Ascending aorta (tissue), 2 donors: ENCODE measurements at regions not wholly inside any gene's neighbourhood (a gene's known extent, or its start where the extent isn't known, plus 50 kb on each side); places are given as distances from the start of the nearest gene placed in this dataset.

Experiments
- DNase-seq, 2 donors: peaks; one replicate each; pipeline ENCODE4 v3.0.0-alpha.2; 2019; ENCODE audit warnings: low spot score in 2 of 2
- H3K27ac ChIP-seq, 2 donors: fragments of 200-600 bp; sonication (generic); one replicate each; pipeline ENCODE4 v1.5.1; 2016 to 2017; ENCODE audit warnings: mild to moderate bottlenecking in 1 of 2
- H3K27me3 ChIP-seq: fragments of 200-600 bp; sonication (generic); one replicate; pipeline ENCODE4 v1.5.1; 2017
- H3K36me3 ChIP-seq, 2 donors: fragments of 200-600 bp; sonication (generic); one replicate each; pipeline ENCODE4 v1.5.1; 2016
- H3K4me1 ChIP-seq, 2 donors: fragments of 200-600 bp; sonication (generic); one replicate each; pipeline ENCODE4 v1.5.1; 2016 to 2017; ENCODE audit warnings: mild to moderate bottlenecking in 1 of 2
- H3K4me3 ChIP-seq, 2 donors: fragments of 200-600 bp; sonication (generic); one replicate each; pipeline ENCODE4 v1.5.1; 2016 to 2017; ENCODE audit warnings: mild to moderate bottlenecking in 1 of 2
- H3K9me3 ChIP-seq, 2 donors: fragments of 200-600 bp; sonication (generic); one replicate each; pipeline ENCODE4 v1.5.1; 2016
- CTCF ChIP-seq, 3 experiments: fragments of 200-600 bp in 2 of 3; fragments of 450-650 bp in 1 of 3; sonication (generic) in 2 of 3; IDR thresholded peaks; one replicate each; pipeline ENCODE4 v1.5.1; 2016 to 2019; ENCODE audit warnings: antibody characterized with exemption in 3 of 3, mild to moderate bottlenecking in 1 of 3, moderate library complexity in 1 of 3
- intact Hi-C: fragments of 100-400 bp; cut with DNase I; formaldehyde crosslinking; loops from one replicate; pipeline ENCODE4 v1.15.1; 2023

GRCh38 chr9:87276851-87277261, 220.8 kb upstream of the DAPK1 start:
- Histone ChIP-seq H3K4me3 (no peak overlapping the region), H3K4me1 (peaks cover 0 to 8% of the 10 kb centered on the region in 2 donors), H3K36me3 (no peaks in the 10 kb centered on the region), H3K27me3 (no peaks in the 10 kb centered on the region), H3K9me3 (no peaks in the 10 kb centered on the region), H3K27ac (no peak overlapping the region)
- DNase-seq: no peak
- intact Hi-C loops: no loop called here
- TF ChIP-seq CTCF (IDR thresholded peaks at IDR 0.05): no peak

DNA sequence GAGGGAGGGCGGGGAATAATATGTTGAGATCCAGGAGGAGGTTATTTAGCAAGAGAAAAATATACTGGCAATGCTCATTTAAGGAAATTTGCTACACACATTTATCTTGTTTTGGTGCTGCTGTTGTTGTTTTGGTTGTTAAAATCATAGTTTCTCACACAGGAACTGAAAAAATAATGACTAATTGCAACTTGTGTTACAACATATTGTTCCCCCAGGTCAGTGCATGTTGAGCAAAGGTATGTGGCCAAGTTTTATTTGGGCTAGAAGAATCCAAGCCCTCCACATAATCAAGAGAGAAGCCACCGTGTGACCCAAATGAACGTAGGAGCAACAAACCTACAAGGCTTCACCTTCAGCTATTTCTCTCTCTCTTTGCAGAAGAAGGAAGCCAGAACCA, 220.3 kb upstream of the DAPK1 start:
- Histone ChIP-seq H3K4me1 (peaks cover 0 to 8% of the 10 kb centered on the region in 2 donors), H3K36me3 (no peaks in the 10 kb centered on the region), H3K27ac (no peak overlapping the region), H3K27me3 (no peaks in the 10 kb centered on the region), H3K4me3 (no peak overlapping the region), H3K9me3 (no peaks in the 10 kb centered on the region)
- DNase-seq: no peak
- TF ChIP-seq CTCF (IDR thresholded peaks at IDR 0.05): no peak
- intact Hi-C loops: no loop called here

GRCh38 chr9:87278971-87279733, 218.5 kb upstream of the DAPK1 start:
- DNase-seq: no peak
- no peak for TF ChIP-seq CTCF (IDR thresholded peaks at IDR 0.05)
- peaks cover 0 to 8% of the 10 kb centered on the region in 2 donors for H3K4me1 ChIP-seq
- no peaks in the 10 kb centered on the region for H3K9me3 ChIP-seq
- no peaks in the 10 kb centered on the region for H3K27me3 ChIP-seq
- intact Hi-C loops: no loop called here
- H3K27ac ChIP-seq: peak overlapping the region in 1 of 2 donors; percentile 65
- H3K4me3 ChIP-seq: no peak overlapping the region
- H3K36me3 ChIP-seq: no peaks in the 10 kb centered on the region

DNA sequence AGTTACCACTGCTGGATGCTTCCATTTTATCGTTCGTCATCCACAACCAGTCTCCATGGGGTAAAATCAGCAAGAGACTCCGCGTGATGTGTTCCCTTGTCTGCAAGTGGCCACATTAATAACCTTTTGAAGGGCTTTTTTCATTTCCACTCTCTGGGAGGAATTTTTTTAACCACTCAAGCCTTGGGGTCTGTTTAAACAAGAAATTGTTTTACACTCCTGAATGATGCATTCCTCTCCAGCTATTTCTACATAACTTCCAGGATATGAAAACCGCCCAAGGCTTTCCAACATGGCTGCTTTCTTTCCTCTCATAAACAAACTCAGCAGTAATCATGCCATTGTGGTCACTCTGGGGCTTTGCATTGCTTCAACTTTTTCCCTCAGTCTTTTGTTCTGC, 217.2 kb upstream of the DAPK1 start:
- H3K27me3 ChIP-seq: no peaks in the 10 kb centered on the region
- no peak overlapping the region for H3K27ac ChIP-seq
- H3K9me3 ChIP-seq: no peaks in the 10 kb centered on the region
- DNase-seq: no peak
- intact Hi-C loops: loop anchor here (10.0 kb wide), 1 partner anchor 216 kb away; no protein-coding TSS in a partner anchor
- no peak overlapping the region for H3K4me3 ChIP-seq
- no peaks in the 10 kb centered on the region for H3K36me3 ChIP-seq
- no peak for TF ChIP-seq CTCF (IDR thresholded peaks at IDR 0.05)
- peaks cover 0 to 13% of the 10 kb centered on the region in 2 donors for H3K4me1 ChIP-seq

GRCh38 chr9:87282538-87282937, 215.1 kb upstream of the DAPK1 start:
- Histone ChIP-seq H3K27ac (peak overlapping the region in 1 of 2 donors; percentile 14), H3K4me1 (peaks cover 0 to 16% of the 10 kb centered on the region in 2 donors), H3K27me3 (no peaks in the 10 kb centered on the region), H3K4me3 (no peak overlapping the region), H3K9me3 (no peaks in the 10 kb centered on the region), H3K36me3 (no peaks in the 10 kb centered on the region)
- no peak for TF ChIP-seq CTCF (IDR thresholded peaks at IDR 0.05)
- intact Hi-C loops: loop anchor here (10.0 kb wide), 1 partner anchor 218 kb away; no protein-coding TSS in a partner anchor
- DNase-seq: no peak
